ENCODE measurements at regions not wholly inside any gene's neighbourhood (a gene's known extent, or its start where the extent isn't known, plus 50 kb on each side); places are given as distances from the start of the nearest gene placed in this dataset.

- Mint-ChIP-seq H3K4me1 (ENCODE audit: low read depth) (no peaks in the 10 kb centered on the region), H3K4me3 (ENCODE audit: low read depth) (no peak overlapping the region), H3K27ac (no peak overlapping the region), H3K36me3 (ENCODE audit: insufficient read depth) (no peaks in the 10 kb centered on the region), H3K9me3 (ENCODE audit: low read depth) (peaks cover 5% of the 10 kb centered on the region), H3K27me3 (no peaks in the 10 kb centered on the region)
- TF ChIP-seq, protein P1, sequence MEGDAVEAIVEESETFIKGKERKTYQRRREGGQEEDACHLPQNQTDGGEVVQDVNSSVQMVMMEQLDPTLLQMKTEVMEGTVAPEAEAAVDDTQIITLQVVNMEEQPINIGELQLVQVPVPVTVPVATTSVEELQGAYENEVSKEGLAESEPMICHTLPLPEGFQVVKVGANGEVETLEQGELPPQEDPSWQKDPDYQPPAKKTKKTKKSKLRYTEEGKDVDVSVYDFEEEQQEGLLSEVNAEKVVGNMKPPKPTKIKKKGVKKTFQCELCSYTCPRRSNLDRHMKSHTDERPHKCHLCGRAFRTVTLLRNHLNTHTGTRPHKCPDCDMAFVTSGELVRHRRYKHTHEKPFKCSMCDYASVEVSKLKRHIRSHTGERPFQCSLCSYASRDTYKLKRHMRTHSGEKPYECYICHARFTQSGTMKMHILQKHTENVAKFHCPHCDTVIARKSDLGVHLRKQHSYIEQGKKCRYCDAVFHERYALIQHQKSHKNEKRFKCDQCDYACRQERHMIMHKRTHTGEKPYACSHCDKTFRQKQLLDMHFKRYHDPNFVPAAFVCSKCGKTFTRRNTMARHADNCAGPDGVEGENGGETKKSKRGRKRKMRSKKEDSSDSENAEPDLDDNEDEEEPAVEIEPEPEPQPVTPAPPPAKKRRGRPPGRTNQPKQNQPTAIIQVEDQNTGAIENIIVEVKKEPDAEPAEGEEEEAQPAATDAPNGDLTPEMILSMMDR (IDR thresholded peaks at IDR 0.05; ENCODE audit: unreplicated experiment): no peak
- DNase-seq (ENCODE audit: low spot score, unreplicated experiment): no peak
Measured at GRCh38 chr2:145572238-145572637, 1052.3 kb upstream of the ZEB2 start.

GRCh38 chr2:145569108-145569507 lies 1049.2 kb upstream of the ZEB2 start:
- no peaks in the 10 kb centered on the region for H3K27me3 Mint-ChIP-seq
- no peaks in the 10 kb centered on the region for H3K36me3 Mint-ChIP-seq (ENCODE audit: insufficient read depth)
- H3K27ac Mint-ChIP-seq: no peak overlapping the region

DNA sequence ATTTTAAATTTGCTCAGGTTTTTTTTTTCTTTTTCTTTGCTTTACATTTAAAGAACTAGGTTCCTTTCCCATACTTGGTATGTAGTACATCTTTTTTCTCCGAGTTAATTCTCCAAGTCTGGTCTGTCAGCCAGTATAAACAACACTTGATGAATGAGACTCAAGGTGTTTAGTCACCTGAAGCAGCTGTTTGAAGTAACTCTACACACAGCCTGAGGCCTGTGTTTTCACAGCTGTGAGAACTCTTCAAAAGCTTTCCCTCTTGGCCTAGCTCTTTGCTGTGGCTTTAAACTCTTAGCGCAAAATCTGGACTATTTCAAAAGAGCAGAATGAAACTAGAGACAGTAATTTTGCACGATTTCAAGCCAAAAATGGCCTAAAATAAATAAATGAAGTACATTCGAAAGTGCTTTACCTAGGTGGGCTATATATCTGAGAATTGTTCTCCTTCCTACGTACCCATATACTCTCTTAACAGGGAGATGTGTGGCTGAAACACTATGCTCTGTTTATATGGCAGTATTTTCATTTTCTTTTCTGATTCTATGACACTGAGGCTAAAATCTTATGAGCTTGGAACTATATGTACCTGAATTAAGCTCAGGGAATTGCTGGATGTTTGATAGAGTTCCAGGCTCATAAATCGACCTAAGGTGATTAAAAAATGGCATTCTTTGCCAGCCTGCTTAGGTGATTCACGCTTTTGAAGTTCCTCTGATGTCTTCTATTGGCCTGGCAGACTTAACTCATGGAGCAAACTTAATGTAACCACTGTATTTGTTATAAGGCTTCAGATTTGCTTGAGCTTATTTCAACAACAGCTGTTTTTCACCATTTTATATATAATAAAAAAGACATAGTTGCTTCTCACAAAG lies 1044.1 kb upstream of the ZEB2 start:
- no peaks in the 10 kb centered on the region for H3K36me3 Mint-ChIP-seq (ENCODE audit: insufficient read depth)
- H3K9me3 Mint-ChIP-seq (ENCODE audit: low read depth): no peaks in the 10 kb centered on the region
- TF ChIP-seq, protein P1 (IDR thresholded peaks at IDR 0.05; ENCODE audit: unreplicated experiment): no peak
- H3K4me1 Mint-ChIP-seq (ENCODE audit: low read depth): peaks cover 33% of the 10 kb centered on the region
- H3K4me3 Mint-ChIP-seq (ENCODE audit: low read depth): peak overlapping the region; percentile 46
- peak overlapping the region; percentile 94 for H3K27ac Mint-ChIP-seq
- no peaks in the 10 kb centered on the region for H3K27me3 Mint-ChIP-seq
- DNase-seq (ENCODE audit: low spot score, unreplicated experiment): peak; percentile 12

More at GRCh38 chr2:145569108-145569507, 1049.2 kb upstream of the ZEB2 start:
- peaks cover 5% of the 10 kb centered on the region for H3K9me3 Mint-ChIP-seq (ENCODE audit: low read depth)
- DNase-seq (ENCODE audit: low spot score, unreplicated experiment): no peak
- H3K4me3 Mint-ChIP-seq (ENCODE audit: low read depth): no peak overlapping the region
- peaks cover 8% of the 10 kb centered on the region for H3K4me1 Mint-ChIP-seq (ENCODE audit: low read depth)
- TF ChIP-seq, protein P1 (IDR thresholded peaks at IDR 0.05; ENCODE audit: unreplicated experiment): no peak

DNA sequence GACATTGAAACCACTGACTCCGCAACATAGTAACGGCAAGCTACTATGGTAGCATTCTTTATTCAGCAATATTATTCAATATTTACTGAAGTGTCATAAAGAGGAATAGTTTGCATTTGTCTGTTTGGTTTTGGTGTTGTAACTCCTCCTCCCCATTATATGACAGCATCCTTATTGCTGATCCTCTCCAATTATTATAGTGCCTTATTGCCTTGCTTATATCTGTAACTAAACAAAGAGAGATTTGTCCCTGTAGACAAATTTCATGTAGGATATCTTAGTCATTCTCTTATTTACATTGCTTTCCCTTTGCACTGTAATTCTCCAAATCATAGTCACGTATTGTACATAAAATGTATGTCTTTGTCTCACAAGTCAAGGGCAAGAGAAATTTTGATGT lies 1041.2 kb upstream of the ZEB2 start:
- Mint-ChIP-seq H3K4me1 (ENCODE audit: low read depth) (peaks cover 39% of the 10 kb centered on the region), H3K4me3 (ENCODE audit: low read depth) (no peak overlapping the region)

GRCh38 chr2:145558617-145559350 lies 1038.9 kb upstream of the ZEB2 start:
- Mint-ChIP-seq H3K4me1 (ENCODE audit: low read depth) (peaks cover 27% of the 10 kb centered on the region), H3K27me3 (no peaks in the 10 kb centered on the region), H3K9me3 (ENCODE audit: low read depth) (no peaks in the 10 kb centered on the region), H3K27ac (no peak overlapping the region), H3K36me3 (ENCODE audit: insufficient read depth) (no peaks in the 10 kb centered on the region), H3K4me3 (ENCODE audit: low read depth) (no peak overlapping the region)
- TF ChIP-seq, protein P1 (IDR thresholded peaks at IDR 0.05; ENCODE audit: unreplicated experiment): no peak
- DNase-seq (ENCODE audit: low spot score, unreplicated experiment): no peak

More for the DNA sequence above, 1041.2 kb upstream of the ZEB2 start:
- Mint-ChIP-seq H3K27ac (no peak overlapping the region), H3K9me3 (ENCODE audit: low read depth) (no peaks in the 10 kb centered on the region), H3K27me3 (no peaks in the 10 kb centered on the region), H3K36me3 (ENCODE audit: insufficient read depth) (no peaks in the 10 kb centered on the region)
- no peak for DNase-seq (ENCODE audit: low spot score, unreplicated experiment)
- TF ChIP-seq, protein P1 (IDR thresholded peaks at IDR 0.05; ENCODE audit: unreplicated experiment): no peak

Data from progenitor cell of endocrine pancreas (in vitro differentiated cells).